Karpas-422 (cell line): ENCODE measurements at regions not wholly inside any gene's neighbourhood (a gene's known extent, or its start where the extent isn't known, plus 50 kb on each side); places are given as distances from the start of the nearest gene placed in this dataset.

Experiments
- DNase-seq: peaks from one replicate; pipeline ENCODE4 v3.0.0-alpha.2; 2015
- H2AFZ ChIP-seq: fragments of 200-600 bp; sonication (generic); 2 replicates; pipeline ENCODE4 v1.6.1; 2014; ENCODE audit warnings: antibody characterized with exemption, low read length, mixed read lengths
- H3K27ac ChIP-seq: fragments of 200-600 bp; sonication (generic); 2 replicates; pipeline ENCODE4 v1.5.1; 2014; ENCODE audit warnings: mild to moderate bottlenecking, low read length, moderate library complexity
- H3K27me3 ChIP-seq: fragments of 200-600 bp; sonication (generic); 2 replicates; pipeline ENCODE4 v1.6.1; 2014; ENCODE audit warnings: low read length, mixed read lengths
- H3K36me3 ChIP-seq: fragments of 200-600 bp; sonication (generic); 2 replicates; pipeline ENCODE4 v1.6.1; 2014; ENCODE audit warnings: low read length, mixed read lengths; ENCODE audit not compliant: insufficient read depth
- H3K4me1 ChIP-seq: fragments of 200-600 bp; sonication (generic); 2 replicates; pipeline ENCODE4 v1.6.1; 2014; ENCODE audit warnings: mild to moderate bottlenecking, low read length, mixed read lengths
- H3K4me2 ChIP-seq: fragments of 200-600 bp; sonication (generic); 2 replicates; pipeline ENCODE4 v1.6.1; 2014; ENCODE audit warnings: low read length, low read depth, mild to moderate bottlenecking; ENCODE audit not compliant: poor library complexity, severe bottlenecking
- H3K4me3 ChIP-seq: fragments of 200-600 bp; sonication (generic); 2 replicates; pipeline ENCODE4 v1.5.1; 2014; ENCODE audit warnings: mild to moderate bottlenecking, antibody characterized with exemption, low read length, mixed read lengths
- H3K79me2 ChIP-seq: fragments of 200-600 bp; sonication (generic); 2 replicates; pipeline ENCODE4 v1.6.1; 2014; ENCODE audit warnings: mild to moderate bottlenecking, low read length, mixed read lengths
- H3K9ac ChIP-seq: fragments of 200-600 bp; sonication (generic); 2 replicates; pipeline ENCODE4 v1.6.0; 2014; ENCODE audit warnings: low read length
- H3K9me2 ChIP-seq: fragments of 200-600 bp; sonication (generic), shearing (Covaris generic); replicated peaks from 2 replicates; pipeline ENCODE4 v1.6.0; 2014; ENCODE audit warnings: mild to moderate bottlenecking, low read length, moderate library complexity; ENCODE audit not compliant: insufficient read depth
- H3K9me3 ChIP-seq: fragments of 300-700, 200-600 bp; sonication (generic); 2 replicates; pipeline ENCODE4 v1.6.1; 2014; ENCODE audit warnings: low read length, mixed read lengths
- H4K20me1 ChIP-seq: fragments of 200-600 bp; sonication (generic); 2 replicates; pipeline ENCODE4 v1.6.1; 2014; ENCODE audit warnings: mild to moderate bottlenecking, antibody characterized with exemption, low read length, low read depth; ENCODE audit not compliant: insufficient read depth

- H3K79me2 ChIP-seq = no peaks in the 10 kb centered on the region
- H3K27ac ChIP-seq = no peak overlapping the region
These were observed 82.9 kb downstream of the ADCYAP1 start for GRCh38 chr18:987325-988186.

GRCh38 chr18:989425-989824, 84.8 kb downstream of the ADCYAP1 start:
- no peak overlapping the region for H3K4me2 ChIP-seq
- DNase-seq = no peak
- H3K27ac ChIP-seq = no peak overlapping the region

More at GRCh38 chr18:987325-988186, 82.9 kb downstream of the ADCYAP1 start:
- no peaks in the 10 kb centered on the region for H4K20me1 ChIP-seq
- no peak overlapping the region for H3K4me3 ChIP-seq
- H3K9me3 ChIP-seq = no peaks in the 10 kb centered on the region
- no peaks in the 10 kb centered on the region for H3K4me1 ChIP-seq
- no peak overlapping the region for H2AFZ ChIP-seq
- H3K36me3 ChIP-seq = no peaks in the 10 kb centered on the region
- DNase-seq = no peak
- H3K4me2 ChIP-seq = no peak overlapping the region
- no peaks in the 10 kb centered on the region for H3K9me2 ChIP-seq
- H3K27me3 ChIP-seq = no peaks in the 10 kb centered on the region
- no peak overlapping the region for H3K9ac ChIP-seq

GRCh38 chr18:990197-990596, 85.5 kb downstream of the ADCYAP1 start:
- no peaks in the 10 kb centered on the region for H4K20me1 ChIP-seq
- no peaks in the 10 kb centered on the region for H3K4me1 ChIP-seq
- H2AFZ ChIP-seq = no peak overlapping the region
- no peak overlapping the region for H3K4me3 ChIP-seq
- no peaks in the 10 kb centered on the region for H3K36me3 ChIP-seq
- H3K27ac ChIP-seq = no peak overlapping the region
- H3K79me2 ChIP-seq = no peaks in the 10 kb centered on the region
- DNase-seq = no peak
- no peak overlapping the region for H3K4me2 ChIP-seq
- peaks cover 5% of the 10 kb centered on the region; the same call in 1 of the 2 replicates for H3K9me3 ChIP-seq
- no peaks in the 10 kb centered on the region for H3K27me3 ChIP-seq
- H3K9ac ChIP-seq = no peak overlapping the region
- no peaks in the 10 kb centered on the region for H3K9me2 ChIP-seq

More at GRCh38 chr18:989425-989824, 84.8 kb downstream of the ADCYAP1 start:
- no peaks in the 10 kb centered on the region for H3K4me1 ChIP-seq
- H3K9ac ChIP-seq = no peak overlapping the region
- H4K20me1 ChIP-seq = no peaks in the 10 kb centered on the region
- H3K27me3 ChIP-seq = no peaks in the 10 kb centered on the region
- no peak overlapping the region for H2AFZ ChIP-seq
- H3K4me3 ChIP-seq = no peak overlapping the region
- H3K36me3 ChIP-seq = no peaks in the 10 kb centered on the region
- peaks cover 5% of the 10 kb centered on the region; the same call in 1 of the 2 replicates for H3K9me3 ChIP-seq
- no peaks in the 10 kb centered on the region for H3K79me2 ChIP-seq
- no peaks in the 10 kb centered on the region for H3K9me2 ChIP-seq

- no peak overlapping the region for H3K9ac ChIP-seq
- H3K9me3 ChIP-seq = peaks cover 5% of the 10 kb centered on the region; the same call in 1 of the 2 replicates
- no peak overlapping the region for H3K4me2 ChIP-seq
- H3K36me3 ChIP-seq = no peaks in the 10 kb centered on the region
- H3K27ac ChIP-seq = no peak overlapping the region
- H3K79me2 ChIP-seq = no peaks in the 10 kb centered on the region
- H2AFZ ChIP-seq = no peak overlapping the region
- H3K4me1 ChIP-seq = no peaks in the 10 kb centered on the region
- H3K4me3 ChIP-seq = no peak overlapping the region
- no peak for DNase-seq
- no peaks in the 10 kb centered on the region for H3K27me3 ChIP-seq
- no peaks in the 10 kb centered on the region for H4K20me1 ChIP-seq
- no peaks in the 10 kb centered on the region for H3K9me2 ChIP-seq
These were observed 86.8 kb downstream of the ADCYAP1 start for GRCh38 chr18:991441-991840.

- no peak overlapping the region for H3K9ac ChIP-seq
- H3K4me1 ChIP-seq = no peaks in the 10 kb centered on the region
- no peaks in the 10 kb centered on the region for H4K20me1 ChIP-seq
- peaks cover 5% of the 10 kb centered on the region; the same call in 1 of the 2 replicates for H3K9me3 ChIP-seq
- H3K4me2 ChIP-seq = no peak overlapping the region
- no peak overlapping the region for H3K27ac ChIP-seq
- no peaks in the 10 kb centered on the region for H3K79me2 ChIP-seq
- H3K36me3 ChIP-seq = no peaks in the 10 kb centered on the region
- DNase-seq = no peak
- H3K4me3 ChIP-seq = no peak overlapping the region
- H3K27me3 ChIP-seq = no peaks in the 10 kb centered on the region
- H2AFZ ChIP-seq = no peak overlapping the region
- H3K9me2 ChIP-seq = no peaks in the 10 kb centered on the region
These were observed 88.9 kb downstream of the ADCYAP1 start for GRCh38 chr18:993560-993959.

- no peak for DNase-seq
- H3K9ac ChIP-seq = no peak overlapping the region
- H3K4me2 ChIP-seq = no peak overlapping the region
These were observed 91.0 kb downstream of the ADCYAP1 start for GRCh38 chr18:995629-996028.

GRCh38 chr18:997499-997898, 92.8 kb downstream of the ADCYAP1 start:
- H3K36me3 ChIP-seq = no peaks in the 10 kb centered on the region
- H3K27me3 ChIP-seq = no peaks in the 10 kb centered on the region
- no peaks in the 10 kb centered on the region for H3K4me1 ChIP-seq

More at GRCh38 chr18:995629-996028, 91.0 kb downstream of the ADCYAP1 start:
- H3K27ac ChIP-seq = no peak overlapping the region
- H3K4me3 ChIP-seq = no peak overlapping the region
- H3K79me2 ChIP-seq = no peaks in the 10 kb centered on the region
- H3K27me3 ChIP-seq = no peaks in the 10 kb centered on the region
- H3K36me3 ChIP-seq = no peaks in the 10 kb centered on the region
- H3K4me1 ChIP-seq = no peaks in the 10 kb centered on the region
- H2AFZ ChIP-seq = no peak overlapping the region
- H3K9me2 ChIP-seq = no peaks in the 10 kb centered on the region
- no peaks in the 10 kb centered on the region for H4K20me1 ChIP-seq
- H3K9me3 ChIP-seq = peaks cover 5% of the 10 kb centered on the region; the same call in 1 of the 2 replicates

GRCh38 chr18:998936-999335, 94.3 kb downstream of the ADCYAP1 start:
- H3K27ac ChIP-seq = no peak overlapping the region
- no peaks in the 10 kb centered on the region; the same call in 1 of the 2 replicates for H3K9me3 ChIP-seq
- no peak overlapping the region for H3K4me2 ChIP-seq
- no peaks in the 10 kb centered on the region for H4K20me1 ChIP-seq
- H3K36me3 ChIP-seq = no peaks in the 10 kb centered on the region
- no peaks in the 10 kb centered on the region for H3K79me2 ChIP-seq
- H2AFZ ChIP-seq = no peak overlapping the region
- no peaks in the 10 kb centered on the region for H3K4me1 ChIP-seq
- no peak overlapping the region for H3K9ac ChIP-seq
- no peaks in the 10 kb centered on the region for H3K9me2 ChIP-seq
- no peak for DNase-seq
- no peak overlapping the region for H3K4me3 ChIP-seq
- H3K27me3 ChIP-seq = no peaks in the 10 kb centered on the region

More at GRCh38 chr18:997499-997898, 92.8 kb downstream of the ADCYAP1 start:
- no peaks in the 10 kb centered on the region for H3K79me2 ChIP-seq
- no peak overlapping the region for H3K4me3 ChIP-seq
- no peak overlapping the region for H3K4me2 ChIP-seq
- peaks cover 5% of the 10 kb centered on the region; the same call in 1 of the 2 replicates for H3K9me3 ChIP-seq
- H2AFZ ChIP-seq = no peak overlapping the region
- H3K9me2 ChIP-seq = no peaks in the 10 kb centered on the region
- no peak for DNase-seq
- no peaks in the 10 kb centered on the region for H4K20me1 ChIP-seq
- no peak overlapping the region for H3K27ac ChIP-seq
- H3K9ac ChIP-seq = no peak overlapping the region
